Hepatocyte (in vitro differentiated cells): ENCODE measurements at regions not wholly inside any gene's neighbourhood (a gene's known extent, or its start where the extent isn't known, plus 50 kb on each side); places are given as distances from the start of the nearest gene placed in this dataset.

ENCODE experiments used
- DNase-seq: peaks from one replicate; pipeline ENCODE4 v3.0.0-alpha.2; 2016; ENCODE audit warnings: low spot score
- H2AFZ ChIP-seq: fragments of 200-600 bp; sonication (generic); 2 replicates; pipeline ENCODE4 v1.6.0; 2016; ENCODE audit warnings: antibody characterized with exemption, mild to moderate bottlenecking
- H3K27ac ChIP-seq: fragments of 200-600 bp; sonication (generic); 2 replicates; pipeline ENCODE4 v1.5.1; 2016; ENCODE audit warnings: mild to moderate bottlenecking
- H3K27me3 ChIP-seq: fragments of 200-600 bp; sonication (generic); 2 replicates; pipeline ENCODE4 v1.6.1; 2016
- H3K36me3 ChIP-seq: fragments of 200-600 bp; sonication (generic); replicated peaks from 2 replicates; pipeline ENCODE4 v1.5.1; 2016; ENCODE audit warnings: low read depth; ENCODE audit not compliant: insufficient read depth
- H3K4me1 ChIP-seq: fragments of 200-600 bp; sonication (generic); 2 replicates; pipeline ENCODE4 v1.5.1; 2016; ENCODE audit warnings: mild to moderate bottlenecking, moderate library complexity; ENCODE audit not compliant: insufficient read depth
- H3K4me2 ChIP-seq: fragments of 200-600 bp; sonication (generic); 2 replicates; pipeline ENCODE4 v1.6.0; 2016
- H3K4me3 ChIP-seq: fragments of 200-600 bp; sonication (generic); 2 replicates; pipeline ENCODE4 v1.5.1; 2016; ENCODE audit warnings: mild to moderate bottlenecking
- H3K79me2 ChIP-seq: fragments of 200-600 bp; sonication (generic); 2 replicates; pipeline ENCODE4 v1.6.0; 2017; ENCODE audit warnings: mild to moderate bottlenecking
- H3K9me2 ChIP-seq: fragments of 200-600 bp; sonication (generic); replicated peaks from 2 replicates; pipeline ENCODE4 v1.6.0; 2017; ENCODE audit warnings: mild to moderate bottlenecking; ENCODE audit not compliant: insufficient read depth
- H3K9me3 ChIP-seq: fragments of 200-600 bp; sonication (generic); 2 replicates; pipeline ENCODE4 v1.5.1; 2016; ENCODE audit warnings: low read depth, mild to moderate bottlenecking
- H4K20me1 ChIP-seq: fragments of 200-600 bp; sonication (generic); 2 replicates; pipeline ENCODE4 v1.6.0; 2016; ENCODE audit warnings: mild to moderate bottlenecking; ENCODE audit not compliant: insufficient read depth, poor library complexity, severe bottlenecking
- CTCF ChIP-seq: fragments of 200-600 bp; sonication (generic); IDR thresholded peaks from 2 replicates; pipeline ENCODE4 v1.5.1; 2016; ENCODE audit warnings: antibody characterized with exemption, mild to moderate bottlenecking; ENCODE audit not compliant: poor library complexity
- EZH2 ChIP-seq: fragments of 200-600 bp; sonication (generic); IDR thresholded peaks from 2 replicates; pipeline ENCODE4 v1.6.1; 2016; ENCODE audit warnings: antibody characterized with exemption, mild to moderate bottlenecking, borderline replicate concordance
- EZH2phosphoT487 ChIP-seq: fragments of 200-600 bp; sonication (generic); IDR thresholded peaks from one replicate; pipeline ENCODE4 v1.6.1; 2018; ENCODE audit warnings: antibody characterized with exemption, mild to moderate bottlenecking, low read depth, moderate library complexity; ENCODE audit not compliant: unreplicated experiment, severe bottlenecking
- WGBS: methylation state at CpG from one replicate; pipeline ENCODE4 v1.1.6; 2016; ENCODE audit warnings: low lambda C conversion rate; ENCODE audit errors: missing lambda C conversion rate; 5-methylcytosine and 5-hydroxymethylcytosine counted together

GRCh38 chrX:38898261-38898660, 97.0 kb downstream of the MID1IP1 start:
- Histone ChIP-seq H3K9me2 (no peaks in the 10 kb centered on the region), H2AFZ (no peak overlapping the region), H3K27me3 (no peaks in the 10 kb centered on the region), H3K4me3 (no peak overlapping the region), H3K27ac (no peak overlapping the region), H3K9me3 (no peaks in the 10 kb centered on the region), H3K4me2 (no peak overlapping the region), H3K4me1 (no peaks in the 10 kb centered on the region), H3K36me3 (no peaks in the 10 kb centered on the region), H4K20me1 (no peaks in the 10 kb centered on the region), H3K79me2 (no peaks in the 10 kb centered on the region)
- TF ChIP-seq EZH2 (no peak), EZH2phosphoT487 (no peak), CTCF (no peak)
- 60% methylated on average over 6 of the region's 6 CpGs for WGBS
- no peak for DNase-seq

GRCh38 chrX:38899650-38900049, 98.4 kb downstream of the MID1IP1 start:
- Histone ChIP-seq H3K36me3 (no peaks in the 10 kb centered on the region), H3K9me2 (no peaks in the 10 kb centered on the region), H3K4me3 (no peak overlapping the region), H3K27me3 (no peaks in the 10 kb centered on the region), H3K4me1 (no peaks in the 10 kb centered on the region), H3K79me2 (no peaks in the 10 kb centered on the region), H3K27ac (no peak overlapping the region), H3K9me3 (no peaks in the 10 kb centered on the region), H3K4me2 (no peak overlapping the region), H2AFZ (no peak overlapping the region), H4K20me1 (no peaks in the 10 kb centered on the region)
- 72% methylated on average over 1 of the region's 1 CpG for WGBS
- TF ChIP-seq EZH2 (no peak), CTCF (no peak), EZH2phosphoT487 (no peak)
- DNase-seq: no peak

- H3K79me2 ChIP-seq: no peaks in the 10 kb centered on the region
Measured at GRCh38 chrX:38900719-38901118, 99.5 kb downstream of the MID1IP1 start.

More at GRCh38 chrX:38900719-38901118, 99.5 kb downstream of the MID1IP1 start:
- no peak overlapping the region for H3K4me3 ChIP-seq
- H3K9me3 ChIP-seq: no peaks in the 10 kb centered on the region
- H3K27ac ChIP-seq: no peak overlapping the region
- H3K9me2 ChIP-seq: no peaks in the 10 kb centered on the region
- WGBS: 80% methylated on average over 6 of the region's 6 CpGs
- no peak for DNase-seq
- H4K20me1 ChIP-seq: no peaks in the 10 kb centered on the region
- no peaks in the 10 kb centered on the region for H3K27me3 ChIP-seq
- no peak overlapping the region for H2AFZ ChIP-seq
- H3K4me1 ChIP-seq: no peaks in the 10 kb centered on the region
- H3K36me3 ChIP-seq: no peaks in the 10 kb centered on the region
- TF ChIP-seq EZH2phosphoT487 (no peak), EZH2 (no peak), CTCF (no peak)
- no peak overlapping the region for H3K4me2 ChIP-seq
